H1 (cell line): ENCODE measurements at regions not wholly inside any gene's neighbourhood (a gene's known extent, or its start where the extent isn't known, plus 50 kb on each side); places are given as distances from the start of the nearest gene placed in this dataset.

Source experiments
- CTCF ChIA-PET: fragments of 300-600 bp; sonication (Branson Sonifier 250); formaldehyde crosslinking; loops from one replicate; lab custom pipeline; 2021; ENCODE audit not compliant: partially characterized antibody; lab: Charles Lee
- POLR2A ChIA-PET: fragments of 300-600 bp; sonication (Branson Sonifier 250); formaldehyde crosslinking; loops from one replicate; lab custom pipeline; 2021; ENCODE audit warnings: inconsistent platforms; ENCODE audit not compliant: partially characterized antibody; lab: Charles Lee
- DNase-seq, 2 experiments: peaks; one replicate each; pipeline versions ENCODE4 v3.0.0 to v3.0.0-alpha.2; 2010 to 2022; ENCODE audit warnings: low spot score in 2 of 2, low read depth in 1 of 2, mixed read lengths in 1 of 2
- FAIRE-seq: peaks from 2 replicates; lab custom pipeline; 2011; peaks lifted over from hg19 to GRCh38; lab: Jason Lieb, UNC
- H2AFZ ChIP-seq: 2 replicates; pipeline ENCODE4 v1.8.1; 2012; ENCODE audit warnings: low read length, inconsistent platforms
- H2AK5ac ChIP-seq: 2 replicates; pipeline ENCODE4 v1.6.1; 2013; ENCODE audit warnings: low read depth, low read length
- H2BK120ac ChIP-seq: replicated peaks from 2 replicates; pipeline ENCODE3; 2013; ENCODE audit warnings: low read depth, low read length, inconsistent platforms
- H2BK12ac ChIP-seq: 2 replicates; pipeline ENCODE4 v1.6.1; 2013; ENCODE audit warnings: low read depth, low read length
- H2BK15ac ChIP-seq: 2 replicates; pipeline ENCODE4 v1.6.1; 2013; ENCODE audit warnings: low read length
- H2BK20ac ChIP-seq: 2 replicates; pipeline ENCODE4 v1.6.1; 2013; ENCODE audit warnings: low read length
- H2BK5ac ChIP-seq: 2 replicates; pipeline ENCODE4 v1.6.1; 2013; ENCODE audit warnings: low read depth, low read length
- H3K14ac ChIP-seq: 2 replicates; pipeline ENCODE4 v1.6.1; 2013; ENCODE audit warnings: inconsistent platforms; ENCODE audit not compliant: insufficient read length
- H3K18ac ChIP-seq: 2 replicates; pipeline ENCODE4 v1.6.1; 2013; ENCODE audit warnings: low read length; ENCODE audit errors: extremely low read depth
- H3K23ac ChIP-seq: 2 replicates; pipeline ENCODE4 v1.6.1; 2013; ENCODE audit warnings: inconsistent platforms; ENCODE audit not compliant: insufficient read length
- H3K23me2 ChIP-seq: 2 replicates; pipeline ENCODE4 v1.6.1; 2013; ENCODE audit warnings: low read depth, low read length
- H3K27ac ChIP-seq: 2 replicates; pipeline ENCODE4 v1.6.1; 2011; ENCODE audit warnings: low read depth, low read length, inconsistent platforms
- H3K27me3 ChIP-seq, 4 experiments: replicated peaks in 1 of 4; 1 replicate in 1 of 4; 2 replicates in 3 of 4; pipeline versions ENCODE4 v1.6.1 to v1.8.1; 2011 to 2013; ENCODE audit warnings: low read length in 3 of 4, mild to moderate bottlenecking in 3 of 4, inconsistent platforms in 2 of 4, mixed read lengths in 2 of 4, moderate library complexity in 1 of 4; ENCODE audit not compliant: control insufficient read depth in 3 of 4, insufficient read depth in 3 of 4; ENCODE audit errors: extremely low read depth in 1 of 4
- H3K36me3 ChIP-seq, 4 experiments: 2 replicates each; pipeline versions ENCODE4 v1.6.1 to v1.8.1; 2011 to 2013; ENCODE audit warnings: mild to moderate bottlenecking in 4 of 4, low read length in 3 of 4, moderate library complexity in 2 of 4, control low read depth in 1 of 4, inconsistent platforms in 1 of 4; ENCODE audit not compliant: insufficient read depth in 4 of 4, control insufficient read depth in 2 of 4
- H3K4ac ChIP-seq: replicated peaks from 2 replicates; pipeline ENCODE3; 2013; ENCODE audit warnings: low read length, low read depth, mixed read lengths, inconsistent platforms; ENCODE audit not compliant: insufficient read length
- H3K4me1 ChIP-seq, 4 experiments: replicated peaks in 1 of 4; 1 replicate in 1 of 4; 2 replicates in 3 of 4; pipeline versions ENCODE4 v1.6.1 to v1.8.1; 2011 to 2013; ENCODE audit warnings: low read length in 3 of 4, inconsistent platforms in 2 of 4, mixed read lengths in 1 of 4; ENCODE audit not compliant: insufficient read depth in 4 of 4, control insufficient read depth in 3 of 4
- H3K4me2 ChIP-seq, 2 experiments: 2 replicates each; pipeline versions ENCODE4 v1.6.1 to v1.8.1; 2011 to 2013; ENCODE audit warnings: low read depth in 2 of 2, low read length in 2 of 2, control low read depth in 1 of 2, inconsistent platforms in 1 of 2, mild to moderate bottlenecking in 1 of 2; ENCODE audit not compliant: insufficient read depth in 1 of 2
- H3K4me3 ChIP-seq, 4 experiments: fragments of 200-600, 300-600 bp in 1 of 4; sonication (generic), shearing (Covaris generic), sonication (Bioruptor Twin) in 1 of 4; 2 replicates each; pipeline versions ENCODE4 v1.5.1 to v1.8.1; 2011 to 2016; ENCODE audit warnings: low read length in 4 of 4, low read depth in 3 of 4, control low read depth in 2 of 4, inconsistent platforms in 2 of 4, mild to moderate bottlenecking in 2 of 4, mixed read lengths in 1 of 4, moderate library complexity in 1 of 4; ENCODE audit not compliant: insufficient read depth in 2 of 4; ENCODE audit errors: extremely low read depth in 1 of 4
- H3K56ac ChIP-seq: replicated peaks from 2 replicates; pipeline ENCODE3; 2013; ENCODE audit warnings: low read depth, mild to moderate bottlenecking, mixed read lengths, low read length, inconsistent platforms; ENCODE audit not compliant: insufficient read length
- H3K79me1 ChIP-seq: 2 replicates; pipeline ENCODE4 v1.6.1; 2013; ENCODE audit warnings: low read depth, low read length, control low read depth
- H3K79me2 ChIP-seq, 2 experiments: 2 replicates each; pipeline versions ENCODE4 v1.6.1 to v1.8.1; 2012 to 2013; ENCODE audit warnings: low read length in 2 of 2, mild to moderate bottlenecking in 2 of 2, inconsistent platforms in 1 of 2; ENCODE audit not compliant: insufficient read depth in 2 of 2, control insufficient read depth in 1 of 2
- H3K9ac ChIP-seq, 4 experiments: replicated peaks in 1 of 4; 1 replicate in 1 of 4; 2 replicates in 3 of 4; pipeline versions ENCODE4 v1.6.1 to v1.8.1; 2011 to 2013; ENCODE audit warnings: low read depth in 3 of 4, low read length in 3 of 4, control low read depth in 2 of 4, mild to moderate bottlenecking in 2 of 4, moderate library complexity in 2 of 4, inconsistent platforms in 1 of 4; ENCODE audit errors: extremely low read depth in 1 of 4
- H3K9me3 ChIP-seq, 2 experiments: 2 replicates each; pipeline versions ENCODE4 v1.6.1 to v1.8.1; 2012 to 2013; ENCODE audit warnings: mild to moderate bottlenecking in 2 of 2, moderate library complexity in 2 of 2, control low read depth in 1 of 2, inconsistent platforms in 1 of 2, low read depth in 1 of 2, low read length in 1 of 2, mixed read lengths in 1 of 2; ENCODE audit not compliant: insufficient read depth in 2 of 2
- H4K20me1 ChIP-seq, 2 experiments: replicated peaks in 1 of 2; 2 replicates each; pipeline versions ENCODE3 to v1.8.1; 2011 to 2013; ENCODE audit warnings: inconsistent platforms in 2 of 2, low read length in 2 of 2, mild to moderate bottlenecking in 1 of 2; ENCODE audit not compliant: insufficient read depth in 2 of 2, control insufficient read depth in 1 of 2
- H4K5ac ChIP-seq: 2 replicates; pipeline ENCODE4 v1.6.1; 2013; ENCODE audit warnings: low read length, low read depth, mixed read lengths, inconsistent platforms; ENCODE audit not compliant: insufficient read length
- H4K8ac ChIP-seq: 2 replicates; pipeline ENCODE4 v1.8.0; 2013; ENCODE audit warnings: mild to moderate bottlenecking, moderate library complexity, low read length, inconsistent platforms; ENCODE audit not compliant: insufficient read depth; ENCODE audit errors: extremely low read depth
- H4K91ac ChIP-seq: replicated peaks from 2 replicates; pipeline ENCODE3; 2013; ENCODE audit warnings: low read length, mixed read lengths, inconsistent platforms; ENCODE audit not compliant: insufficient read length
- ATF3 ChIP-seq: IDR thresholded peaks from 2 replicates; pipeline ENCODE4 v1.6.1; 2011; ENCODE audit warnings: low read depth, mild to moderate bottlenecking, low read length; ENCODE audit not compliant: insufficient read depth
- BRCA1 ChIP-seq: IDR thresholded peaks from 2 replicates; pipeline ENCODE4 v1.6.1; 2012; ENCODE audit warnings: low read depth, low read length, improper control_type of control experiment
- CEBPB ChIP-seq: IDR thresholded peaks from 2 replicates; pipeline ENCODE4 v1.6.1; 2012; ENCODE audit warnings: low read depth, low read length
- GTF2F1 ChIP-seq: IDR thresholded peaks from 2 replicates; pipeline ENCODE4 v1.6.1; 2012; ENCODE audit warnings: low read depth, low read length, improper control_type of control experiment, borderline replicate concordance
- HDAC2 ChIP-seq, 2 experiments: fragments of 300-600 bp in 1 of 2; sonication (generic) in 1 of 2; IDR thresholded peaks; 2 replicates each; pipeline ENCODE4 v1.6.1; 2011 to 2012; ENCODE audit warnings: low read depth in 2 of 2, low read length in 2 of 2, mild to moderate bottlenecking in 2 of 2, moderate library complexity in 2 of 2, borderline replicate concordance in 1 of 2, inconsistent platforms in 1 of 2
- JUND ChIP-seq: IDR thresholded peaks from 2 replicates; pipeline ENCODE4 v1.6.1; 2011; ENCODE audit warnings: mild to moderate bottlenecking, improper control_type of control experiment, low read length
- KDM4A ChIP-seq: IDR thresholded peaks from one replicate; pipeline ENCODE4 v1.7.1; 2012; ENCODE audit warnings: low read depth, mild to moderate bottlenecking, moderate library complexity, low read length, inconsistent platforms; ENCODE audit not compliant: severe bottlenecking
- NANOG ChIP-seq: IDR thresholded peaks from 2 replicates; pipeline ENCODE4 v1.6.1; 2011; ENCODE audit warnings: low read length, low read depth, mild to moderate bottlenecking, inconsistent platforms; ENCODE audit not compliant: insufficient read depth, poor library complexity, severe bottlenecking
- NRF1 ChIP-seq: IDR thresholded peaks from 2 replicates; pipeline ENCODE4 v1.6.1; 2011; ENCODE audit warnings: mild to moderate bottlenecking, low read depth, low read length, improper control_type of control experiment
- POLR2A ChIP-seq, 2 experiments: IDR thresholded peaks; 1 replicate in 1 of 2; 2 replicates in 1 of 2; pipeline ENCODE4 v1.6.1; 2011; ENCODE audit warnings: low read depth in 2 of 2, low read length in 2 of 2, mild to moderate bottlenecking in 2 of 2; ENCODE audit errors: control extremely low read depth in 1 of 2
- POLR2AphosphoS5 ChIP-seq: IDR thresholded peaks from 2 replicates; pipeline ENCODE4 v1.6.1; 2011; ENCODE audit warnings: low read depth, low read length
- RBBP5 ChIP-seq: IDR thresholded peaks from 2 replicates; pipeline ENCODE4 v1.7.1; 2012; ENCODE audit warnings: low read depth, mild to moderate bottlenecking, inconsistent platforms, low read length, moderate library complexity, borderline replicate concordance
- SP1 ChIP-seq: IDR thresholded peaks from 2 replicates; pipeline ENCODE4 v1.6.1; 2011; ENCODE audit warnings: low read depth, low read length
- SP2 ChIP-seq: IDR thresholded peaks from 2 replicates; pipeline ENCODE4 v1.6.1; 2012; ENCODE audit warnings: mild to moderate bottlenecking, low read length, inconsistent platforms
- TEAD4 ChIP-seq: IDR thresholded peaks from 2 replicates; pipeline ENCODE4 v1.6.1; 2012; ENCODE audit warnings: low read depth, low read length, inconsistent platforms, mixed read lengths
- YY1 ChIP-seq: IDR thresholded peaks from 2 replicates; pipeline ENCODE4 v1.6.1; 2011; ENCODE audit warnings: low read depth, mild to moderate bottlenecking, low read length
- WGBS, 2 experiments: shearing (Covaris generic) in 1 of 2; methylation state at CpG; one replicate each; pipeline versions ENCODE4 v1.1.6 to v1.1.7; 2013 to 2015; ENCODE audit warnings: low lambda C conversion rate in 2 of 2, mixed read lengths in 2 of 2, inconsistent platforms in 1 of 2, low coverage in 1 of 2, missing lambda C conversion rate in 1 of 2; ENCODE audit not compliant: insufficient replicate concordance in 2 of 2, insufficient coverage in 1 of 2, insufficient read length in 1 of 2; ENCODE audit errors: extremely low coverage in 1 of 2, missing lambda C conversion rate in 1 of 2; 5-methylcytosine and 5-hydroxymethylcytosine counted together

- no peak for FAIRE-seq
- no peak for TF ChIP-seq NANOG
- TF ChIP-seq CEBPB, result no peak
- TF ChIP-seq HDAC2 (IDR thresholded peaks at IDR 0.05; ENCODE audit: borderline replicate concordance in 1 of 2, low read depth in 2 of 2, low read length in 2 of 2), result no peak
- no peak for TF ChIP-seq YY1
- no peak for TF ChIP-seq SP1
- no peak for TF ChIP-seq POLR2AphosphoS5
- TF ChIP-seq SP2, result no peak
- no peak for TF ChIP-seq KDM4A
- no peak for TF ChIP-seq BRCA1
- no peak for TF ChIP-seq RBBP5
- no peak for TF ChIP-seq JUND
- no peak for TF ChIP-seq NRF1
- no peak for TF ChIP-seq GTF2F1
- TF ChIP-seq POLR2A (IDR thresholded peaks at IDR 0.05; ENCODE audit: control extremely low read depth in 1 of 2, low read depth in 2 of 2, low read length in 2 of 2), result no peak
- TF ChIP-seq TEAD4, result no peak
- TF ChIP-seq ATF3, result no peak
Measured at GRCh38 chr1:219858980-219859379, 69.4 kb downstream of the SLC30A10 start.

More at GRCh38 chr1:219858980-219859379, 69.4 kb downstream of the SLC30A10 start:
- no peak for DNase-seq
- no peak overlapping the region for H2BK120ac ChIP-seq
- no peak overlapping the region for H3K4me3 ChIP-seq
- H2BK20ac ChIP-seq, result no peak overlapping the region
- 85% methylated on average over 3 of the region's 3 CpGs; no CpG with 5 or more reads in 1 of the 2 experiments for WGBS, 2 experiments
- no peaks in the 10 kb centered on the region for H3K36me3 ChIP-seq
- H3K27me3 ChIP-seq, result no peaks in the 10 kb centered on the region
- H4K5ac ChIP-seq, result no peak overlapping the region
- no peak overlapping the region for H2BK5ac ChIP-seq
- H2AK5ac ChIP-seq, result no peak overlapping the region
- no peak overlapping the region for H2BK12ac ChIP-seq
- H4K20me1 ChIP-seq, result no peaks in the 10 kb centered on the region
- ChIA-PET CTCF (no interaction called here), POLR2A (no interaction called here)
- no peak overlapping the region for H3K23ac ChIP-seq
- H4K91ac ChIP-seq, result no peak overlapping the region
- no peak overlapping the region for H3K9ac ChIP-seq
- no peaks in the 10 kb centered on the region for H3K79me1 ChIP-seq
- H3K27ac ChIP-seq, result no peak overlapping the region
- no peak overlapping the region for H3K56ac ChIP-seq
- peaks cover 3 to 4% of the 10 kb centered on the region in 2 experiments; a peak in 2 of 4 replicates for H3K9me3 ChIP-seq
- no peaks in the 10 kb centered on the region for H3K23me2 ChIP-seq
- H4K8ac ChIP-seq, result no peak overlapping the region
- H3K18ac ChIP-seq, result no peak overlapping the region
- H3K4me2 ChIP-seq, result no peak overlapping the region
- no peaks in the 10 kb centered on the region for H3K4me1 ChIP-seq
- no peak overlapping the region for H2BK15ac ChIP-seq
- no peaks in the 10 kb centered on the region for H3K79me2 ChIP-seq
- no peak overlapping the region for H3K14ac ChIP-seq
- no peak overlapping the region for H3K4ac ChIP-seq
- no peak overlapping the region for H2AFZ ChIP-seq
